Suprapubic skin (tissue), 4 donors: ENCODE measurements at regions not wholly inside any gene's neighbourhood (a gene's known extent, or its start where the extent isn't known, plus 50 kb on each side); places are given as distances from the start of the nearest gene placed in this dataset.

ENCODE experiments used
- DNase-seq, 2 donors: peaks; one replicate each; pipeline ENCODE4 v3.0.0-alpha.2; 2019; ENCODE audit warnings: low spot score in 2 of 2
- H3K27ac ChIP-seq: fragments of 200-600 bp; sonication (generic); one replicate; pipeline ENCODE4 v1.5.1; 2019
- H3K27me3 ChIP-seq: fragments of 200-600 bp; sonication (generic); one replicate; pipeline ENCODE4 v1.5.1; 2019
- H3K36me3 ChIP-seq: fragments of 200-600 bp; sonication (generic); one replicate; pipeline ENCODE4 v1.5.1; 2019
- H3K4me1 ChIP-seq: fragments of 200-600 bp; sonication (generic); one replicate; pipeline ENCODE4 v1.5.1; 2019
- H3K4me3 ChIP-seq: fragments of 200-600 bp; sonication (generic); one replicate; pipeline ENCODE4 v1.5.1; 2019; ENCODE audit warnings: mild to moderate bottlenecking
- H3K9me3 ChIP-seq: fragments of 200-600 bp; sonication (generic); one replicate; pipeline ENCODE4 v1.5.1; 2019
- CTCF ChIP-seq, 2 donors: fragments of 200-600 bp in 1 of 2; fragments of 450-650 bp in 1 of 2; sonication (generic) in 1 of 2; IDR thresholded peaks; one replicate each; pipeline ENCODE4 v1.5.1; 2016 to 2019; ENCODE audit warnings: antibody characterized with exemption in 2 of 2, mild to moderate bottlenecking in 1 of 2, moderate library complexity in 1 of 2
- EP300 ChIP-seq: sonication (generic); formaldehyde crosslinking; IDR thresholded peaks from one replicate; pipeline ENCODE4 v1.6.1; 2017; ENCODE audit warnings: antibody characterized with exemption
- POLR2A ChIP-seq, 2 donors: fragments of 450-650 bp; IDR thresholded peaks; one replicate each; pipeline ENCODE4 v1.6.1; 2017; ENCODE audit warnings: antibody characterized with exemption in 2 of 2, mild to moderate bottlenecking in 2 of 2, moderate library complexity in 2 of 2
- POLR2AphosphoS5 ChIP-seq, 3 donors: sonication (generic); formaldehyde crosslinking; IDR thresholded peaks; one replicate each; pipeline ENCODE4 v1.6.1; 2017; ENCODE audit warnings: antibody characterized with exemption in 3 of 3
- WGBS: methylation state at CpG from one replicate; pipeline ENCODE4 v1.1.5; 2018; 5-methylcytosine and 5-hydroxymethylcytosine counted together

DNA sequence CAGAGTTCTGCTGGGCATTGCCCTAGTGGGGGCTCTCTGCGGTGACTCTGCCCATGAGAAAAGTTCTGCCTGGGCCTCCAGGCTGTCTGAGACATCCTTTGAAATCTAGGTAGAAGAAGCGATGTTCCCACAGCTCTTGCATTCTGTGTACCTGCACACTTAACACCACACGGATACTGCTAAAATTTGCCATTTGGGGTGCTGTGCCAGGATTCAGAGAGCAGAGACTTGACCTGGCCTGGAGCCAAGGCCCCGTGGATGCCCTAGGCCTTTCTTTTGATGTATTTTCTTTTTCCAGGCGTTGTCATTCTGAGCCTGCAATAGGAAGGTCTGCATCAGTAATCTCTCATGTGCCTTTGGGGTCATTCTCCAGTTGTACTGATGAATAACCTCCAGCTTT lies 89.3 kb upstream of the IL12B start:
- Histone ChIP-seq H3K27me3 (no peaks in the 10 kb centered on the region), H3K36me3 (no peaks in the 10 kb centered on the region), H3K4me1 (no peaks in the 10 kb centered on the region), H3K27ac (no peak overlapping the region), H3K9me3 (no peaks in the 10 kb centered on the region), H3K4me3 (no peak overlapping the region)
- DNase-seq, result no peak
- 60% methylated on average over 5 of the region's 5 CpGs for WGBS
- no peak for TF ChIP-seq POLR2A (IDR thresholded peaks at IDR 0.05)
- no peak for TF ChIP-seq EP300
- TF ChIP-seq CTCF (IDR thresholded peaks at IDR 0.05), result no peak
- TF ChIP-seq POLR2AphosphoS5 (IDR thresholded peaks at IDR 0.05), result no peak

- H3K9me3 ChIP-seq, result no peaks in the 10 kb centered on the region
- DNase-seq, result no peak
- no peaks in the 10 kb centered on the region for H3K36me3 ChIP-seq
- TF ChIP-seq POLR2AphosphoS5 (IDR thresholded peaks at IDR 0.05), result no peak
- no peak for TF ChIP-seq CTCF (IDR thresholded peaks at IDR 0.05)
- TF ChIP-seq POLR2A (IDR thresholded peaks at IDR 0.05), result no peak
- TF ChIP-seq EP300, result no peak
- H3K4me3 ChIP-seq, result no peak overlapping the region
- no peak overlapping the region for H3K27ac ChIP-seq
- H3K4me1 ChIP-seq, result no peaks in the 10 kb centered on the region
- no peaks in the 10 kb centered on the region for H3K27me3 ChIP-seq
Observed at GRCh38 chr5:159420940-159421339, 90.7 kb upstream of the IL12B start.

GRCh38 chr5:159422361-159422760 lies 92.1 kb upstream of the IL12B start:
- WGBS, result 31% methylated on average over 4 of the region's 4 CpGs
- Histone ChIP-seq H3K36me3 (no peaks in the 10 kb centered on the region), H3K27ac (no peak overlapping the region), H3K27me3 (no peaks in the 10 kb centered on the region), H3K9me3 (no peaks in the 10 kb centered on the region), H3K4me1 (no peaks in the 10 kb centered on the region), H3K4me3 (no peak overlapping the region)
- no peak for TF ChIP-seq POLR2AphosphoS5 (IDR thresholded peaks at IDR 0.05)
- no peak for TF ChIP-seq POLR2A (IDR thresholded peaks at IDR 0.05)
- no peak for TF ChIP-seq EP300
- no peak for TF ChIP-seq CTCF (IDR thresholded peaks at IDR 0.05)
- DNase-seq, result no peak

GRCh38 chr5:159422910-159423309 lies 92.6 kb upstream of the IL12B start:
- DNase-seq, result no peak
- Histone ChIP-seq H3K4me1 (no peaks in the 10 kb centered on the region), H3K27me3 (no peaks in the 10 kb centered on the region), H3K4me3 (no peak overlapping the region), H3K27ac (no peak overlapping the region), H3K36me3 (no peaks in the 10 kb centered on the region), H3K9me3 (no peaks in the 10 kb centered on the region)
- TF ChIP-seq POLR2A (IDR thresholded peaks at IDR 0.05), result no peak
- no peak for TF ChIP-seq CTCF (IDR thresholded peaks at IDR 0.05)
- TF ChIP-seq POLR2AphosphoS5 (IDR thresholded peaks at IDR 0.05), result no peak
- no peak for TF ChIP-seq EP300
- 94% methylated on average over 2 of the region's 2 CpGs for WGBS

DNA sequence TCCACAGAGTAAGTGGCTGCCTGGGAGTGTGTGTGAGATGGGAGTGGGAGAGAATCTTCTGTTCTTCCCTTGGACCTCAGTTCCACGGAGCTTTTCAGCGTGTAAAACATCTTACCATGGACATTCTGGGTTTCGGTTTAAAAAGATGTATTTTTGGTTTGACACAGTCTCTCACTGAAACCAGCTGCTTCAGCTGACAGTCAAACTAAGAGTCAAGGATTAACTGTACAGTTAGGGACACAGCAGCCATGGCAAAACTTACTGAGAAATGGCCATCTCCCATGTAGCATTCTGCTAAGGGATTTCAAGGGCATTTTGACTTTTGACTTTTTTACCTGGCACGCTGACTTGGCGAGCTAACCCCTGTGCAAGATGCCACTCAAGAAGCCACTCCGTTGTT lies 93.8 kb upstream of the IL12B start:
- no peak overlapping the region for H3K27ac ChIP-seq
- no peak overlapping the region for H3K4me3 ChIP-seq
- no peaks in the 10 kb centered on the region for H3K36me3 ChIP-seq
- no peaks in the 10 kb centered on the region for H3K4me1 ChIP-seq
- WGBS, result 88% methylated on average over 6 of the region's 6 CpGs
- TF ChIP-seq POLR2A (IDR thresholded peaks at IDR 0.05) (no peak), POLR2AphosphoS5 (IDR thresholded peaks at IDR 0.05) (no peak), CTCF (IDR thresholded peaks at IDR 0.05) (no peak), EP300 (no peak)
- H3K9me3 ChIP-seq, result no peaks in the 10 kb centered on the region
- no peaks in the 10 kb centered on the region for H3K27me3 ChIP-seq
- DNase-seq, result no peak
